ENCODE measurements at regions not wholly inside any gene's neighbourhood (a gene's known extent, or its start where the extent isn't known, plus 50 kb on each side); places are given as distances from the start of the nearest gene placed in this dataset.

DNA sequence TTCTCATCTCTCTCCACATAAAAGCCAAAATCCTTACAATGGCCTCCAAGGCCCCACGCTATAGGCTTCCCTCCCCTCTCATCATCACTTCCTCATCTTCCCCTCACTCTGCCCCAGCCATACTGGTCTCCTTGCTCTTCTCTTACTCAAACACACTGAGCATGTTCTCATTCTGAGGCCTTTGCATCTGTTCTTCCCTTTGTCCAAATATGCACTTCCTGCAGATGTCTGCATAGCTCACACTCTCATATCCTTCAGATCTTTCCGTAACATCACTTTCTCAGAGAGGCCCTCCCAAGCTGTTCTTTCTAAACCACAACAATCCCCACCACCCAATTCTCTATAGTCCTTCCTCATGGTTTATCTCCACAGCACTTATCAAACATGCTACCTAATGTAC is 284.1 kb downstream of the HHIPL2 start:
- DNase-seq = no peak
- intact Hi-C loops (cut with DNase I) = no loop called here
- no peak for ATAC-seq (ENCODE audit: poor library complexity)

DNA sequence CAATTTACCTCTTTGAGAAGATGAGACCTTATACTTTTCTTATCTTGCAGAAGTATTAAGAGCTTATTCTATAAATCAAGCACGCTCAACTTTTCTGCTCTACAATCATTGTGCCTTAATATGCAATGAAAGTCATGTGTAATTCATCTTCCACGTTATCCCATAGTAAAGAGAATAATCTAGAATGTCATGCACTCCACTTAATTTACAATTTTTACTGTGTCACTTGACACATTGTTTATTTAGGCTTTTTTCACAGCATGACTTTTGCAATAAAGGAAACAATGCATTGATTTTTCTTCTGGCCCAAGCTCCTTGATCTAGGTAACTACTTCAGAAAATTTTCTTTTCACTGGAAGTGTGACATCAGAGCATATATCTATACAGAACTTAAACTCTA is 290.9 kb downstream of the HHIPL2 start:
- intact Hi-C loops (cut with DNase I) = no loop called here
- ATAC-seq (ENCODE audit: poor library complexity) = no peak
- DNase-seq = no peak

DNA sequence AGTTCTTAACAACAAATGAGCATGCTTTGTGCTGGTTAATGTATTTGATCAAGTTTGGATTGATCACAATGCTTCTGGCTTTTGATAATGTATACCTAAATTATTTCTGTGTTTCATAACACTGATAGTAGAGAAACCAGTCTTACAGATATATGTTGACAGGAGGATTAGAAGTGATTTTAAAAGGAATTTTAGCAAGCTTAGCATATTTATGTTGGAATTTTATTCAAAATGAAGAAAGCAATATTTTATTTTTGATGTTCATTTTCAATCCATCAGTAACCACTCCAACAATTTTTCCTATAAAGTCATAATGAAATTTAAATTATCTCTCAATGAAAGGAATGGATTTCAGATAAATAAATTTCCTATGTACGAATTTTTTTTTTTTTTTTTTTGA is 291.8 kb downstream of the HHIPL2 start:
- DNase-seq = no peak
- intact Hi-C loops (cut with DNase I) = no loop called here
- ATAC-seq (ENCODE audit: poor library complexity) = no peak

DNA sequence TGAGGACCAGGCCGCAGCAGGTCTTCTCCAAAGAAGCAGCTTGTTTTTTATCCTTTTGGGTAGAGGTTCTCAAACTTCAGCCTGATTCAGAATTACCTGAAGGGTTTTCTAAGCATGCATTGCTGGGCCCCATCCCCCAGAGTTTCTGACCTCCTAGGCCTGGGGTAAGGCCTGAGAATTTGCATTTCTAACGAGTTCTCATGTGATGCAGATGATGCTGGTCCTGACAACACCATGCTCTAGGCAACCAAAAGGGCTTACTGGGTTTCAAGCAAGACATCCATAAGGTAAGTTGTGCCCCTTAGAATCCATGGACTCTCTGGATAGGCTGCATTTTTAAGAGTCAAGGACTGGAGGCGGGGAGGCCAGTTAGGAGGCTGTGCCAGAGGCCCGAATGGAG is 295.1 kb downstream of the HHIPL2 start:
- no peak for DNase-seq
- ATAC-seq (ENCODE audit: poor library complexity) = no peak
- intact Hi-C loops (cut with DNase I) = no loop called here

DNA sequence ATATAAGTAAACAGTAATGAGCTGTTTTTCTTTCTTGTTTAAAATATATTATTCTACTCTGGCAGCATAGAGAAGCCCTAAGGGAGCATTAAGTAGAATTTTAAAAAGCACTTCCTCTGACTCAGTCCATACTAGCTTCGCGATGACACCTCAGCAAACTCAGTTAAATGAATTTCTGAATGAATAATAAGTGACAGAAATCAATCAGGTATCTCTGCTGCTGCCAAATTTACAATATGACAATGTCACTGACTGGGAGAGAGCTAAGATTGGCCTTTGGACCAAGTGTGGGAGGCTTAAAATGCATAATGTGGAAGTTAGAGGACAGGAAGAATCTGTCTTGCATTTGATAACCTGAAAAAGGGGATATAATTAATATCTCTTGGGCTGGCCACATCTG is 296.1 kb downstream of the HHIPL2 start:
- DNase-seq = no peak
- no peak for ATAC-seq (ENCODE audit: poor library complexity)
- intact Hi-C loops (cut with DNase I) = no loop called here

DNA sequence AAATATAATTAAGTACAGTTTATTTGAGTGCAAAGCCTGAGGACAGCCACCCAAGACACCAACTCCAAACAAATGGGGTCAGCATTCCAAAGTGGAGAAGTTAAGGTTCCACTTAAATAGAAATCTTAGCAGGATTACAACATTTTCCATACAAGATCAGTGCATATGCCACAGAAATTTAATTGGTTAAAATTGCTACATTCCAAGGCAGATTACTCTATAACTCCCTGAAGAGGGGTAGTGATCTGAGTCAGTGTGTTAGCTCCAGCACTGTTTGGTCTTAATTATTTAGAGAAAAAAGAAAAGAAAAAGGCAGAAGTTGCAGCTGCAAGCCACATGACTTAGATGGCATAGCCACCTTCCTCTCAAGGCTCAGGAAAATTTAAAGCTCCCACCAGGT is 297.5 kb downstream of the HHIPL2 start:
- intact Hi-C loops (cut with DNase I) = no loop called here
- ATAC-seq (ENCODE audit: poor library complexity) (no peak), DNase-seq (no peak)

DNA sequence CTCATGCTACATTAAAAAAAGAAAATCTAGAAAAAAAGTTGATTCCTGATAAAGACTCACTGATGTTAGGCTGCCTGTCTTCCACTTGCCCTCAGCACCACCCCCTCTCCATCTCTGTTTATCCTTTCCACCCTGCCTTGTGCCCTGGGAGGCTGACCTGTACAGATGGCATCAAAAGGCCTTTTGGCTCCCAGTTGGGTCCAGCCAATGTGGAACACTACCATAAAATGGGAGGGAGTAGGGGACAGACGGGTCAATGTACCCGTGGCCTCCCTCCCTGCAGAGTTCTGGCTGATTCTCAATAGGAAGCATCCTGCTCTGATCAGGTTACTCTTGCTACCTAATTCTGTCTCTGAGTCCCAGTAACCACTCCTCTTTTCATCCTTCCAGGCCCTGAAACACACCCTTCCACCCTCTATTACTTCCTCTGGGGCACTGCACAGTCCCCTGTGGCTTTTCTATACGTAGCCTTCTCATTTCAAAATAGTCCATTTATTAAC is 300.0 kb downstream of the HHIPL2 start:
- ATAC-seq (ENCODE audit: poor library complexity) = no peak
- intact Hi-C loops (cut with DNase I) = no loop called here
- DNase-seq = no peak

DNA sequence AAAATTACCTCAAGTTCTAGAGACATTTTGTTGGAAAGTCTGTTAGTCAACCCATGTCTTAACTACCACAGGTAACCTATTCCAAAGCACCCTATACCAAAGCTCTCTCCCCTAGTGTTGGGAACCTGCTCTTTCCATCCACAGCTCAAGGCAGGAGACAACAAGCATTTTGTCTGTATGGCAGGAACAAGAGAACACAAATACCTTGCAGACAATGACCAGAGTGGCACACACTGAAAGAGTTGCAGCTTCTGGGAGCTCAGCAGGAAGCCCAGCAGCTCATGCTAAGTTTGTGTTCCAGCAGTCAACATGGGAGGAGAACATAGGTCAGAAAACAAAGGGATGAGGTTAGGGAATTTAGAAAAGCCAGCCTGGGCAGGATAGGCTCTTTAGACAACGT is 300.8 kb downstream of the HHIPL2 start:
- DNase-seq = no peak
- ATAC-seq (ENCODE audit: poor library complexity) = no peak
- intact Hi-C loops (cut with DNase I) = no loop called here

DNA sequence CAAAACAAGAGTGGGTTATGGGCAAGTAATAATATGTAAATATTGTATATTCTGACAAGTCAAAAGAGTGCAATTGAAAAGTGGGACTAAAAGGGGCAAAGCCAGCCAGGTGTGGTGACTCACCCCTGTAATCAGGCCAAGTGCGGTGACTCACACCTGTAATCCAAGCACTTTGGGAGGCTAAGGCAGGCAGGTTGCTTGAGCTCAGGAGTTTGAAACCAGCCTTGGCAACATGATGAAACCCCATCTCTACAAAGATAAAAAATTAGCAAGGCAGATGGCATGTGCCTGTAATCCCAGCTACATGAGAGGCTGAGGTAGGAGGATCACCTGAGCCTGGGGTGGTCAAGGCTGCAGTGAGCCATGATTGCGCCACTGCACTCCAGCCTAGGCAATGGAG is 304.0 kb downstream of the HHIPL2 start:
- intact Hi-C loops (cut with DNase I) = no loop called here
- ATAC-seq (ENCODE audit: poor library complexity) (no peak), DNase-seq (no peak)

DNA sequence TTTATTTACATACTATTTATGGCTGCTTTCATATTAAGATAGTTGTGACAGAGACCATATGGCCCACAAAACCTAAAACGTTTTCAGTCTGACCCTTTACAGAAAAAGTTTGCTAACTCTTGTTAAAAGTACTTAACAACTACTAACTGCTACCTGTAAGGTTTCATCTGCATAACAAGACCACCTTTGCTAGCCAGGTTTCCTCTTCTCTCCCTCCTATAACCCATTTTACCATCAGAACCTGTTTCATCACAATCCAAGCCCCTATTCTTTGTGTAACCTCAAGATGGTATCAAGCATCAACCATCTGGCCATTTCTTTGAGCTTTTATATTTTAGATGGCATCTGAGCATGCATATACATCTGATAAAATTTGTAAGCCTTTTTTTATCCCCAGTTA is 305.4 kb downstream of the HHIPL2 start:
- DNase-seq (no peak), ATAC-seq (ENCODE audit: poor library complexity) (no peak)
- intact Hi-C loops (cut with DNase I) = no loop called here

DNA sequence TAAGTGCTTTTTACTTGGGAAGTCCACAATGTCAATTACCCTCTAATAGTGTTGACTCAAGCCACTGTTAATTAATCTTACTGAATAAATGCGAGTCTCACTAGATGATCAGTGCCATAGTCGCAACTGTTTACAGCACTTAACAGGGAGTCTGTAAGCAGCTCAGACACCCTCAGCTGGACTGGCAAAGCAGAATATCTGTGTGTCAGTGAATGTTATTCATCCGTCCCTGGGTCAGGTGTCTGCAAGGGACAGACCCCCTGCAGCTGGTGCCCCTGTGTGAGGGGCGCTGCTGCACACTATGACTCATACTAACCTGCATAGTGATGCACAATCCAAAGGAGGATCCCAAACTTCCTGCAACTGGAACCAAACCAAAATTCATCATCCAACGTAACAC is 306.5 kb downstream of the HHIPL2 start:
- intact Hi-C loops (cut with DNase I) = no loop called here
- no peak for ATAC-seq (ENCODE audit: poor library complexity)
- no peak for DNase-seq

DNA sequence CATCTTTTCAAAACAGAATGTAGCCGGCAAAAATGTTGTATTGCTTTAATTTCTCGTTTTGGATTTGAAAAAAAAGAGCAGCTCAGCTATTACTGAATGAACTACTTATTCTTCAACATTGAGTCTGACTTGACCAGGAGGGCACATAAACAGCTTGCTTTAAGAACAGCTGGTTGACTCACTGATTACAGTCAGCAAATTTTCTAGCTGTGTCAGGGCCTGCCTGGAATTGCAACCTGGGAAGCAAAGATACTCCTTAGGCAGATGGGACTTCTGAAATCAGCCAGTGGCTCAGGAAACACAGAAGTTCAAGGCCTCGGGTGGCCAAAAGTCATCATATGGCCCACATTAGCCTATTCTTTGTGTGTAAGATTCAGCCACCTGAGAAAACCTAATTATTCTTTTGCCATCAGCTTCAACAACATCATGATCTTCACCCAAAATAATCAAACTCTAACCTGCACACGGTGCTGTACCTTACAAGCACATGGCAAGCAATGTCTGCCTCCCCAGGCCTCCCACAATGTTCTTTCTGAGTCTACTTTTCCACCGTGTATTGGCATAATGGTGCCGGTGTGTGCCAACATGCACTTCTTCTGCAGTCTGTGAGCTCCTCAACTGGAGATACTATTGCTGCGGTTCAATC is 307.2 kb downstream of the HHIPL2 start:
- no peak for ATAC-seq (ENCODE audit: poor library complexity)
- no peak for DNase-seq
- intact Hi-C loops (cut with DNase I) = no loop called here

DNA sequence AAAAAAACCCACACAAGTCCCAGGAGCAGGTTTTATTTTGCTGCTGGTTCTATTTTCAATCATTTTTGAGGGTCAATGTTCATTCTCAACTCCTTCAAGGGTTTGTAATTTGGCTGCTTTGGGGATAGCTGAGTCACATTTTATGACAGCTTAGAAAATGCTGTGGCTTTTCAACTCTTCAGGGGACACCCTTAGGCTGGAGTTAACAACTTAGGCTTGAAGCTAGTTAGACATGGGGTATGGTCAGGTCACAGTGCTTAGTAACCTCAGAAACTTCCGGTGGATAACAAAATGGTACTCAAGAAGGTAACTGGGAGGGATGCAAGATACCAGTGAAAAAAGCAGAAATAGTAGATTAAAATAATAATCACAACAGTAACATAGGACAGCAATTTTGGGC is 308.8 kb downstream of the HHIPL2 start:
- DNase-seq = no peak
- intact Hi-C loops (cut with DNase I) = no loop called here
- ATAC-seq (ENCODE audit: poor library complexity) = no peak

DNA sequence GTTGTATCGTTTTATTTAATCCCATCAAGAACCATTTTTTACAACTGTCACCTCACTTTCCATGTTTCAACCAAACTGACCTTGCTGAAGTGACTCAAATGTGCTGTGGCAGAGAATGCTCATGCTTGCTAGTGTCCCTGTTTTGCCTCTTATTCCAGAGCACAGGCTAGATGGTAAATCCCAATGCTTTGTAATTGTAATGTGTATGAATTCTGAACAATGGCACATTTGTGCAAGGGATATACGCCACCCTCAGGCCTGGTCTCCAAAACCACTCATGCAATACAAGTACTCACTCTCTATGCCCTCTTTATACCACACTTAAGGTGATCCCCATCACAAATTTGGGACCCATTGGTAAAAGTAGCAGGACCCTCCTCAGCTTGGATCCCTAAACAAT is 313.6 kb downstream of the HHIPL2 start:
- DNase-seq (no peak), ATAC-seq (ENCODE audit: poor library complexity) (no peak)
- intact Hi-C loops (cut with DNase I) = no loop called here

DNA sequence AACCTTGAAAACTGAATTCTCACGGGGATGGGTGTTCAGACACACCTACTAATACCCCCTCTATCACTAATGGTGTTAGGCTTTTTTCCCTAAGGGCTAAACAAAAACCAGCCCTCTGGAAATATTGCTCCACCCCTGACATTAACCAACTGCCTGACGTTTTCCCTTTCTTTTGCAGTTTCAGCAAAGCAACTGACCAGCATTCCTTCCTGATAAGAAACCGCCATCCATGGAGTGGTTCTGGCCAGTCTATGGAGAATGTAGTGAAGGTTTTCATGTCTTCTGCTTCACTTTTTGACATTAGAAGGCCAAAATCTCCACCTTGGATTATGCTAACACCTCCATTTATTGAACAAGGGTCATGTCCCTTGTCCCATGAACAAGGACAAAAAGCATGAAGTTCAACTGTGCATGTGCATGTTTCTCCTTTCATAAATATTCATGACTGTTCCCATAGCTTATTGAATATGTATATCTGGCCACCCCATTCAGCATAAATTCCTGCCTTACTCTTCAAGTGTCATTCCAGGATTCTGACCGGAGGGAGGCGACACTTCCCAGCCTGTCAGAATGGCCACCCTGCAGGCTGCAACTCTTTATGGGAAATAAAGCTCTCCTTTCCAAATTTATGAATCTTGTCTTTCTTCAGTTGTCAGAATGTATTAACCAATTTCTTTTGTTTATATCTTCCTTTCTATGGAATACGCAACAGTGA is 314.3 kb downstream of the HHIPL2 start:
- ATAC-seq (ENCODE audit: poor library complexity) = no peak
- intact Hi-C loops (cut with DNase I) = no loop called here
- no peak for DNase-seq

DNA sequence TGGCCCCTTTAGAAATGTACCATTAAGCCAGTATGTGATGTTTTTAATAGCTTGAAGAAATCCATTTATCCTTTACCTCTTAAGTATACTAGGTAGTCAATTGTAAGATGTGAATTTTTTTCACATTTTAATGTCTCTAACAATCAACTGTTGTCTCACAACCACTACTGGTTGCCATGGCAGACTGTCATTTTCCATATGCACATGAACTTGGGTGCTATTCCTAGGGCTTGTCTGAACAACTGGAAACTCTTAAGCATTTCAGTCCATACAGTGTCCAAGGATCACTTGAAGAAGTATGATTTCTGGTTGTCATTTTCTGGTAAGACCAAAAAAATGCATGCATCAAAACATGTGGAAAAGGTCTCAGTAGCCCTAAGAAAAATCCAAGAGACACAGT is 315.1 kb downstream of the HHIPL2 start:
- intact Hi-C loops (cut with DNase I) = no loop called here
- ATAC-seq (ENCODE audit: poor library complexity) (no peak), DNase-seq (no peak)

DNA sequence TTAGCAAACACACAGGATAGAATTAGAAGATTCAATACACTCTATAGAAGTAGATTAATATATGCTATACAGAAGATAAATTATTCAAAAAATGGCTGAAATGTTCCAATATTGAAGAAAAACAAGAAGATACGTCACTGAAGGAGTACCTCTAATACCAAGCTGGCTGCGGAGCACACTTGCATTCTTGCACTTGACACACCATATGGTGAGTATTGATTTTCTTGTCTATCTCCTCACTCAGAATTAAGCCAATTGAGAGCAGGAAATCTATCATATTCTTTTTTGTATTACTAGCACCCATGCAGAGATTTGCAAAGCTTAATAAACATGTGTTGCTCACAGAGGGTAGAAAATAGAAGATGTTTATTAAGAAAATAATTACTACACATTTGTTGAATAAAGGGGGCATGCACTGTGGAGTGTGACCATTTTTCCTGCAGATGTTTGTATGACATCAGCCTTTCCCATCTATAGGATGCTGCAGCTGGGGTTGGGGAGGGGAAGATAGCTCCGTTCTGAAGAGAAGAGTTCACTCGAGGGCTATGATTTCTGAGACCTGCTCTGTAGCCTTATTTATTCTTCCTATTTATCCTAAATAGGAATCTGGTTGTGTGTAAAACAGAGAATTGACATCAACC is 318.1 kb downstream of the HHIPL2 start:
- ATAC-seq (ENCODE audit: poor library complexity) (no peak), DNase-seq (no peak)
- intact Hi-C loops (cut with DNase I) = no loop called here

DNA sequence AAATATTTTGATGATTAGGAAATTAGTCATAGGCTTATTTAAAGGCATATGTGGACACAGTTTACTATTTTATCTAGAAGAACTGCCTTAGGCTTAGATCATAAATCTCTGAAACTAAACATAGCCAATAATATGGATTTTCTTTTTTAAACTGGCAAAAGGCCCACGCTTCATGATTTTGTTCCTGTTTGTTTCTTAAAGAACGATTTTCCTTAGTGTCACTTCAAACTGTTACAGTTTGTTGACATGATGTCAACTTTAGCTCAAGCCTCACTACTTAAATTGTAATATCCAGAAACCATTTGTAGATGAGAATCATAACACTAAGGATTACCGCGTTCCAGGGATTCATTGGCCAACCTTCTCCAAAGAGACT is 322.6 kb downstream of the HHIPL2 start:
- intact Hi-C loops (cut with DNase I) = no loop called here
- DNase-seq = no peak
- no peak for ATAC-seq (ENCODE audit: poor library complexity)

DNA sequence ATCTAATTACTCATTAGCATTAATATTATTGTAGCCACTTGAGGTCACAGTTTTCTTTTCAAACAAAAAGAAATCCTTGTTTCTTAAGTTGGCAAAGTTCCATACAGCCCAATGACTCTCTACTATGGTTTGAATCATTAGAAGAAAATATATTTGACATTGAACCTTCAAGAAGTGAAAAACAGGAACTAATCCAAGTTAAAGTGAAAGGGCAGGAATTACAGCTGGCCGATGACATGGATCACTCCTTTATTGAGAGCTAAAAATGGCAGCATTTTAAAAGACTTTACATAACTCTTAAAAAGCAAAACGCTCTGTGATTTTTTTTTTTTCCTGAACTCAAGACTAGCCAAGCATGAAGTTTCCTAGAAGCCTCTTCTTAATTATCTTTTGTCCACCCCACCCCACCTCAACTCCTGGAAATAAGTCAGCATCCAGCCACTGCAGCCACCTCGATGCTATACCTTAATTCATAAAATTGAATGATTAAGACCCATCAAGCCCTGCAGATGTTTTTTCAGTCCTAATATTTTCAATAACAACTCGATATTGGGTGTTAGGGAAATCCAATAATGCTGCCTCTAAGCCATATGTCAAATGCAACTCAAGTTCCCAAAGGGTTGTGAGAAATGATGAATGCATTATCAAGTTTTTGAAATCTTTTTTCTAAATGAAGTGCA is 323.1 kb downstream of the HHIPL2 start:
- intact Hi-C loops (cut with DNase I) = no loop called here

DNA sequence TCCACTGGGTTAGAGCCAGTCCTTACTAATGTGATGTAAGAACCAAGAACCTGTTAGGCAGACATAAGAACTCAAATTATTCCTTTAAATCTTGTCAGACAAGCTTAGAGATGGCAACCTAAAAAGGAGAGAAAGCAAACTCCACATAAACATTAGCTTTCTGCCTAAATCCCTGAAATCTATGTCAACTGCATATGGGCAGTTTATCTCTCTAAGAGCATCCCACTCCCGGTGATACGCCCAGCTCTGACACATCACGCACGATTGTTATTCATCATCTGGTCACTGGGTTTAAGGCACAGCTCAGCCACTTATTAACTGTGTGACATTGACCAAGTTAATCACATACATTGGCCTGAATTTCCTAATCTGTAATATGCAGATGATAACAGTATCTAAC is 323.7 kb downstream of the HHIPL2 start:
- intact Hi-C loops (cut with DNase I) = no loop called here
- ATAC-seq (ENCODE audit: poor library complexity) (no peak), DNase-seq (no peak)

More for the DNA sequence above, 323.1 kb downstream of the HHIPL2 start:
- DNase-seq (no peak), ATAC-seq (ENCODE audit: poor library complexity) (no peak)
